AG04450 (cell line): ENCODE measurements at regions not wholly inside any gene's neighbourhood (a gene's known extent, or its start where the extent isn't known, plus 50 kb on each side); places are given as distances from the start of the nearest gene placed in this dataset.

Experiments
- CTCF ChIA-PET: fragments of 300-600, 350-600 bp; formaldehyde crosslinking; extraction: SDS; loops from one replicate; lab custom pipeline; 2022; ENCODE audit warnings: antibody characterized with exemption, inconsistent platforms; lab: Charles Lee
- POLR2A ChIA-PET: fragments of 350-600 bp; formaldehyde crosslinking; extraction: SDS; loops from one replicate; lab custom pipeline; 2021; ENCODE audit warnings: antibody characterized with exemption, inconsistent platforms; lab: Yijun Ruan, JAX
- DNase-seq: peaks from one replicate; pipeline ENCODE4 v3.0.0-alpha.2; 2011; ENCODE audit warnings: low read depth, low spot score
- H3K27ac ChIP-seq: one replicate; pipeline ENCODE4 v1.5.1; 2012; ENCODE audit warnings: low read depth, low read length, control low read depth
- H3K27me3 ChIP-seq: one replicate; pipeline ENCODE4 v1.6.0; 2012; ENCODE audit warnings: low read length; ENCODE audit not compliant: control insufficient read depth, insufficient read depth
- H3K4me3 ChIP-seq: 2 replicates; pipeline ENCODE4 v1.5.1; 2011; ENCODE audit warnings: mild to moderate bottlenecking, low read depth, low read length, control low read depth
- H3K9me3 ChIP-seq: 2 replicates; pipeline ENCODE4 v1.5.1; 2012; ENCODE audit warnings: low read length; ENCODE audit not compliant: control insufficient read depth, insufficient read depth
- TF ChIP-seq, protein P1 (sequence below): IDR thresholded peaks from 2 replicates; pipeline ENCODE4 v1.5.1; 2011; ENCODE audit warnings: low read depth, low read length, control low read depth, inconsistent platforms

DNA sequence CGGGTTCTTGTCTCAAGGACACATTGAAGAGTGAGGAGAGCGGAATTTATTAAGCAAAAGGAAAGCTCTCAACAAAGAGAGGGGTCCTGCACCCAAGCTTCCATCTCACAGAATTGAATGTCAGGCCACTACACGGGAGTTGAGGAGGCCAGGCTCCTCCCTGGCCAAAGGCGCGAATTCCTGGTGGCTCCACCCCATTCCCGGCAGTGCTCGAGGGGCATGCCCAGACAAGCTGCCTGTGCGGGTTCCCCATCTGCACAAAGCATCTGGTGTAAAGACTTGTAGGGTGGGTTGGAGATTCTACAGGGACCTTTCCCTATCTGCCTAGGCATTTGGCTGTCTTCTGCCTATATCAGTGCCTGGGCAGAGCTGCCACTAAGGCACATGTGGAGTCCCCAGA is 648.5 kb upstream of the PKN2 start:
- ChIA-PET POLR2A (no interaction called here), CTCF (interaction anchor here (2.7 kb wide), 1 partner anchor 25 kb away, joined by 8 read pairs; no protein-coding TSS in a partner anchor)
- H3K27me3 ChIP-seq = no peaks in the 10 kb centered on the region
- no peak for DNase-seq
- H3K27ac ChIP-seq = no peak overlapping the region
- H3K9me3 ChIP-seq = peaks cover 9% of the 10 kb centered on the region; the same call in 1 of the 2 replicates
- H3K4me3 ChIP-seq = no peak overlapping the region
- TF ChIP-seq, protein P1, sequence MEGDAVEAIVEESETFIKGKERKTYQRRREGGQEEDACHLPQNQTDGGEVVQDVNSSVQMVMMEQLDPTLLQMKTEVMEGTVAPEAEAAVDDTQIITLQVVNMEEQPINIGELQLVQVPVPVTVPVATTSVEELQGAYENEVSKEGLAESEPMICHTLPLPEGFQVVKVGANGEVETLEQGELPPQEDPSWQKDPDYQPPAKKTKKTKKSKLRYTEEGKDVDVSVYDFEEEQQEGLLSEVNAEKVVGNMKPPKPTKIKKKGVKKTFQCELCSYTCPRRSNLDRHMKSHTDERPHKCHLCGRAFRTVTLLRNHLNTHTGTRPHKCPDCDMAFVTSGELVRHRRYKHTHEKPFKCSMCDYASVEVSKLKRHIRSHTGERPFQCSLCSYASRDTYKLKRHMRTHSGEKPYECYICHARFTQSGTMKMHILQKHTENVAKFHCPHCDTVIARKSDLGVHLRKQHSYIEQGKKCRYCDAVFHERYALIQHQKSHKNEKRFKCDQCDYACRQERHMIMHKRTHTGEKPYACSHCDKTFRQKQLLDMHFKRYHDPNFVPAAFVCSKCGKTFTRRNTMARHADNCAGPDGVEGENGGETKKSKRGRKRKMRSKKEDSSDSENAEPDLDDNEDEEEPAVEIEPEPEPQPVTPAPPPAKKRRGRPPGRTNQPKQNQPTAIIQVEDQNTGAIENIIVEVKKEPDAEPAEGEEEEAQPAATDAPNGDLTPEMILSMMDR = no peak

DNA sequence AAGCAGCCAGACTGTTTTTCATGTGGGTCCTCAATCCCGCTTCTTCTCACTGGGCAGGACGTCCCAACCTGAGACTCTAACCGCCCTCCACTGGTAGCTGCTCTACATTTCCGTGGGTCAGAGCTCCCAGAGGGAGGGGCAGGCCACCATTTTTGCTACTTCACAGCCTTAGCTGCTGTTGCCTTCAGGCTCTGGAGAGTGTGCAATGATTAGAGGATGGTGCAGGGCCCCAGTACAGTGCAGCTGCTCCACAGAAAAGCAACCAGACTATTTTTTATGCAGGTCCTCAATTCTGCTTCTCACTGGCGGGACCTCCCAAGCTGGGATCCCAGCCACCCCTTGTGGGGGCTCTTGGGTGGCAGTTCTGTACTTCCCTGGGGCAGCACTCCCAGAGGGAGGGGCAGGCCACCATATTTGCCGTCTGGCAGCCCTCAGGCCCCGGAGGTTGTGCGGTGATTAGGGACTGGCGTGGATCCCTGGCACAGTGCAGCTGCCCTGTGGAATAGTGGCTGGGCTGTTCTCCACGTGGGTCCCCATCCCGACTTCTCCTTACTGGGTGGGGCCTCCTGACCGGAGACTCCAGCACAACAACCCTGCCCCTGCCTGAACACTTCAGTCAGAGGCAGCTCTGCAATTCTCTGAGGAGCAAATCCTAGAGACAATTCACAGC is 647.6 kb upstream of the PKN2 start:
- Histone ChIP-seq H3K27me3 (no peaks in the 10 kb centered on the region), H3K27ac (no peak overlapping the region), H3K4me3 (no peak overlapping the region), H3K9me3 (peaks cover 9% of the 10 kb centered on the region; the same call in 1 of the 2 replicates)
- ChIA-PET POLR2A (no interaction called here), CTCF (interaction anchor here (2.7 kb wide), 1 partner anchor 24 kb away, joined by 8 read pairs; no protein-coding TSS in a partner anchor)
- DNase-seq = no peak
- TF ChIP-seq, protein P1 = no peak

DNA sequence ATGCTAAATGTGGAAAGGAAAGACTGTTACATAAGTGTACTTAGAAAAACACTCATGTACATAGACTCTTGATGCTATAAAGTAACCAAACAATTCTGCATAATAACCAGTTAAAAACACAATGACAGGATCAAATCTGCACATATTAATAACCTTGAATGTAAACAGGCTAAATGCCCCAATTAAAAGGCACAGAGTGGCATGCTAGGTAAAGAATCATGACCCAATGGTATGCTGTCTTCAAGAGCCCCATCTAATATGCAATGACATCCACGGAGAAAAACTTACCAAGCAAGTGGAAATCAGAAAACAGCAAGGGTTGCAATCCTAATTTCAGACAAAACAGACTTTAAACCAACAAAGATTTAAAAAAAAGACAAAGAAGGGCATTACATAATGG is 644.8 kb upstream of the PKN2 start:
- ChIA-PET POLR2A (no interaction called here), CTCF (interaction anchor here (0.6 kb wide), 1 partner anchor 1335 kb away, joined by 3 read pairs; the partner anchor contains the start of gene SH3GLB1)
- no peak overlapping the region for H3K4me3 ChIP-seq
- no peaks in the 10 kb centered on the region for H3K27me3 ChIP-seq
- TF ChIP-seq, protein P1 = no peak
- no peak overlapping the region for H3K27ac ChIP-seq
- peaks cover 9% of the 10 kb centered on the region; the same call in 1 of the 2 replicates for H3K9me3 ChIP-seq
- DNase-seq = no peak

DNA sequence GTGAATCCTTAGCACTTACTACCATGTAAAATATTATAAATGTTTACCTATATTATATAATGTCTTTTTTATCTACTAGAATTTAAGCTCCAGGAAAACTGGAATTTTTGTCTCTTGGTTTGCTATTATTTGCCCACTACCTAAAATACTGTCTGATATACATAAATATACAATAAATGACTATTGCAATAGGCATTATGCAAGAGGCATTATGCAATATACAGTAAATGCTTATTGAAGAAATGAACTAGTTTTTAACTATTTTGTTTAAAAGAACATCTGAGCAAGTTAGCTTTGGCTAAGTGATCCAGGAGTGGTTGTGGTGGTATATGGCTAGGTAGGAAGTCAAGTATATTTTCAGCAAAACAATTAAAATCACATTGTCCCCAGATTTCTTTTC is 640.2 kb upstream of the PKN2 start:
- TF ChIP-seq, protein P1 = no peak
- Histone ChIP-seq H3K27ac (no peak overlapping the region), H3K27me3 (no peaks in the 10 kb centered on the region), H3K9me3 (no peaks in the 10 kb centered on the region), H3K4me3 (no peak overlapping the region)
- ChIA-PET POLR2A (no interaction called here), CTCF (interaction anchor here (1.5 kb wide), 1 partner anchor 16 kb away, joined by 3 read pairs; no protein-coding TSS in a partner anchor)
- no peak for DNase-seq

DNA sequence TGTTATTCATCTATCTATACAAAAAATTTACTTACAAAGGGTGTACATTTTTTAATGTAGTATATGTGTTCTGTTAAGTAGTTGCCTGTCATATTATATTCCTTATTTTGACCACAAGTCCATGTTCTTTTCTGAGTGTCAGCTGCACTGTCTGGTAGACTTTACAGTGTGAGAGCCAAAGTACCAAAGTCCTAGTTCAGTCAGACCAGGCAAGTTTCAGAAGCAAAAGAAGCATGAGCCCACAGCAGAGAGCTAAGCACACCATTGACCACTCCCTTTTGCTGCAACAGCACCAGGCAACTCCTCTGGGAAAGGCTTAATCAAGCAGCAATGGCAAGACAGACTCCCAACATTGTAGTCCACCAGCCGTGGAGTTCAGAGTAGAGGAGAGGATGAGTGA is 631.9 kb upstream of the PKN2 start:
- ChIA-PET CTCF (no interaction called here), POLR2A (no interaction called here)
- Histone ChIP-seq H3K4me3 (no peak overlapping the region), H3K9me3 (no peaks in the 10 kb centered on the region; the same call in 1 of the 2 replicates), H3K27ac (no peak overlapping the region), H3K27me3 (no peaks in the 10 kb centered on the region)
- TF ChIP-seq, protein P1 = no peak
- DNase-seq = no peak
